ENCODE measurements at regions not wholly inside any gene's neighbourhood (a gene's known extent, or its start where the extent isn't known, plus 50 kb on each side); places are given as distances from the start of the nearest gene placed in this dataset.

- DNase-seq (ENCODE audit: low read depth) = no peak
These were observed 51.9 kb upstream of the MARCKS start for GRCh38 chr6:113805173-113805790.

GRCh38 chr6:113805811-113806495 is 51.2 kb upstream of the MARCKS start:
- no peak for DNase-seq (ENCODE audit: low read depth)
